Smooth muscle cell of the brain vasculature (primary cell): ENCODE measurements at regions not wholly inside any gene's neighbourhood (a gene's known extent, or its start where the extent isn't known, plus 50 kb on each side); places are given as distances from the start of the nearest gene placed in this dataset.
"Not testable (repeated sequence)": the region's sequence is repeated elsewhere in the genome, so short reads cannot be mapped to it uniquely, and the experiment has no call there.

Experiments
- DNase-seq: peaks from one replicate; pipeline ENCODE4 v3.0.0-alpha.2; 2012; ENCODE audit warnings: low read depth, low spot score

GRCh38 chr2:125216321-125216720 lies 1191.2 kb downstream of the CNTNAP5 start:
- no peak for DNase-seq

- no peak for DNase-seq
These were observed 1199.1 kb downstream of the CNTNAP5 start for GRCh38 chr2:125224188-125224587.

- no peak for DNase-seq
These were observed 1199.7 kb downstream of the CNTNAP5 start for GRCh38 chr2:125224830-125225229.

GRCh38 chr2:125227843-125228392 lies 1202.8 kb downstream of the CNTNAP5 start:
- DNase-seq, result no peak

- DNase-seq, result no peak
These were observed 1215.8 kb downstream of the CNTNAP5 start for GRCh38 chr2:125240870-125241269.

- DNase-seq, result no peak
These were observed 1218.0 kb downstream of the CNTNAP5 start for GRCh38 chr2:125243074-125243473.

- no peak for DNase-seq
These were observed 1228.9 kb downstream of the CNTNAP5 start for GRCh38 chr2:125254010-125254409.

GRCh38 chr2:125259451-125259850 lies 1234.4 kb downstream of the CNTNAP5 start:
- no peak for DNase-seq

- DNase-seq, result not testable (repeated sequence)
These were observed 1235.4 kb downstream of the CNTNAP5 start for GRCh38 chr2:125260366-125260930.

- no peak for DNase-seq
These were observed 1239.4 kb downstream of the CNTNAP5 start for GRCh38 chr2:125264453-125264852.

GRCh38 chr2:125267683-125268082 lies 1242.6 kb downstream of the CNTNAP5 start:
- no peak for DNase-seq

- no peak for DNase-seq
These were observed 1247.6 kb downstream of the CNTNAP5 start for GRCh38 chr2:125272651-125273050.

GRCh38 chr2:125274718-125275117 lies 1249.6 kb downstream of the CNTNAP5 start:
- no peak for DNase-seq

- DNase-seq, result no peak
These were observed 1255.2 kb downstream of the CNTNAP5 start for GRCh38 chr2:125280265-125280664.

- no peak for DNase-seq
These were observed 1256.2 kb downstream of the CNTNAP5 start for GRCh38 chr2:125281242-125281641.

- no peak for DNase-seq
These were observed 1271.7 kb downstream of the CNTNAP5 start for GRCh38 chr2:125296742-125297141.

- DNase-seq, result no peak
These were observed 1285.7 kb downstream of the CNTNAP5 start for GRCh38 chr2:125310657-125311364.

- no peak for DNase-seq
These were observed 1287.3 kb downstream of the CNTNAP5 start for GRCh38 chr2:125312342-125312741.

GRCh38 chr2:125313806-125314205 lies 1288.7 kb downstream of the CNTNAP5 start:
- DNase-seq, result no peak

GRCh38 chr2:125318740-125319139 lies 1293.7 kb downstream of the CNTNAP5 start:
- DNase-seq, result no peak

- DNase-seq, result no peak
These were observed 1299.2 kb downstream of the CNTNAP5 start for GRCh38 chr2:125324273-125324672.

GRCh38 chr2:125330133-125330532 lies 1305.0 kb downstream of the CNTNAP5 start:
- DNase-seq, result no peak

GRCh38 chr2:125341353-125341752 lies 1314.6 kb upstream of the GYPC start:
- no peak for DNase-seq
